HT1080 (cell line): ENCODE measurements at regions not wholly inside any gene's neighbourhood (a gene's known extent, or its start where the extent isn't known, plus 50 kb on each side); places are given as distances from the start of the nearest gene placed in this dataset.

Source experiments
- DNase-seq: peaks from one replicate; pipeline ENCODE4 v3.0.0-alpha.2; 2015; ENCODE audit warnings: low read depth

- DNase-seq, result no peak
These were observed 193.3 kb downstream of the PHETA1 start for GRCh38 chr12:111175396-111176094.

- DNase-seq, result no peak
These were observed 193.9 kb downstream of the PHETA1 start for GRCh38 chr12:111174961-111175345.

- DNase-seq, result no peak
These were observed 194.5 kb downstream of the PHETA1 start for GRCh38 chr12:111174251-111174960.

GRCh38 chr12:111173836-111174235 is 195.1 kb downstream of the PHETA1 start:
- no peak for DNase-seq

- no peak for DNase-seq
These were observed 195.5 kb downstream of the PHETA1 start for GRCh38 chr12:111173391-111173790.

- DNase-seq, result no peak
These were observed 196.1 kb downstream of the PHETA1 start for GRCh38 chr12:111172786-111173185.

GRCh38 chr12:111171832-111172231 is 197.1 kb downstream of the PHETA1 start:
- DNase-seq, result no peak

- no peak for DNase-seq
These were observed 197.6 kb downstream of the PHETA1 start for GRCh38 chr12:111171345-111171744.

GRCh38 chr12:111170543-111170942 is 198.4 kb downstream of the PHETA1 start:
- DNase-seq, result no peak

GRCh38 chr12:111169456-111169855 is 199.4 kb downstream of the PHETA1 start:
- DNase-seq, result no peak

GRCh38 chr12:111169032-111169431 is 199.9 kb downstream of the PHETA1 start:
- no peak for DNase-seq

- no peak for DNase-seq
These were observed 200.6 kb downstream of the PHETA1 start for GRCh38 chr12:111168009-111168900.

GRCh38 chr12:111166779-111167540 is 201.9 kb downstream of the PHETA1 start:
- DNase-seq, result no peak

- no peak for DNase-seq
These were observed 203.9 kb downstream of the PHETA1 start for GRCh38 chr12:111164833-111165525.

- DNase-seq, result no peak
These were observed 205.5 kb downstream of the PHETA1 start for GRCh38 chr12:111163422-111163821.

GRCh38 chr12:111161898-111162297 is 207.0 kb downstream of the PHETA1 start:
- DNase-seq, result no peak

- DNase-seq, result no peak
These were observed 208.3 kb downstream of the PHETA1 start for GRCh38 chr12:111160350-111161241.

- DNase-seq, result no peak
These were observed 209.9 kb downstream of the PHETA1 start for GRCh38 chr12:111158992-111159391.

- no peak for DNase-seq
These were observed 211.4 kb downstream of the PHETA1 start for GRCh38 chr12:111157486-111157885.

- no peak for DNase-seq
These were observed 212.6 kb downstream of the PHETA1 start for GRCh38 chr12:111156304-111156703.
